ENCODE measurements at regions not wholly inside any gene's neighbourhood (a gene's known extent, or its start where the extent isn't known, plus 50 kb on each side); places are given as distances from the start of the nearest gene placed in this dataset.

- TF ChIP-seq ZNF26 (tag by site-specific recombination; IDR thresholded peaks at IDR 0.05) (no peak), ZNF629 (tag by site-specific recombination; IDR thresholded peaks at IDR 0.05) (no peak), TRIM28 (IDR thresholded peaks at IDR 0.05; ENCODE audit: borderline replicate concordance, low read length) (no peak), ZNF654 (tag by site-specific recombination; IDR thresholded peaks at IDR 0.05; ENCODE audit: low read depth) (no peak)
These were observed 250.3 kb downstream of the PTPRC start (continued) for GRCh38 chr1:198889101-198889500.

GRCh38 chr1:198889749-198890148, 250.9 kb downstream of the PTPRC start:
- H3K27ac ChIP-seq (ENCODE audit: extremely low read depth, low read depth, low read length) = no peak overlapping the region
- CTCF ChIA-PET = interaction anchor here (1.6 kb wide), 1 partner anchor 13 kb away, joined by 5 read pairs; no protein-coding TSS in a partner anchor
- POLR2A ChIA-PET = no interaction called here
- peaks cover 27% of the 10 kb centered on the region for H3K4me1 ChIP-seq (ENCODE audit: control insufficient read depth, insufficient read depth, low read length)
- H3K9me3 ChIP-seq (ENCODE audit: control insufficient read depth, insufficient read depth, low read depth, low read length) = no peaks in the 10 kb centered on the region
- no peak for TF ChIP-seq ZNF692 (tag by site-specific recombination; IDR thresholded peaks at IDR 0.05)
- TF ChIP-seq TRIM28 (IDR thresholded peaks at IDR 0.05; ENCODE audit: borderline replicate concordance, low read length) = no peak
- no peak for TF ChIP-seq ZSCAN16 (tag by site-specific recombination; IDR thresholded peaks at IDR 0.05)
- no peak for TF ChIP-seq ZNF660 (tag by site-specific recombination; IDR thresholded peaks at IDR 0.05)
- no peak for TF ChIP-seq ZNF548 (tag by site-specific recombination; IDR thresholded peaks at IDR 0.05)
- no peak for TF ChIP-seq ZNF324 (tag by site-specific recombination; IDR thresholded peaks at IDR 0.05)
- no peak for TF ChIP-seq BCL11A (tag by site-specific recombination; IDR thresholded peaks at IDR 0.05; ENCODE audit: low read depth)
- no peak for TF ChIP-seq ZNF473 (tag by site-specific recombination; IDR thresholded peaks at IDR 0.05)
- no peak for TF ChIP-seq ZNF629 (tag by site-specific recombination; IDR thresholded peaks at IDR 0.05)
- TF ChIP-seq BCL11B (tag by site-specific recombination; IDR thresholded peaks at IDR 0.05; ENCODE audit: low read depth) = no peak
- TF ChIP-seq ZBTB11 (tag by site-specific recombination; conservative IDR thresholded peaks at IDR 0.05; ENCODE audit: low read depth) = no peak
- no peak for TF ChIP-seq ZSCAN5A (tag by site-specific recombination; IDR thresholded peaks at IDR 0.05)
- no peak for TF ChIP-seq HIC1 (tag by site-specific recombination; IDR thresholded peaks at IDR 0.05)
- no peak for TF ChIP-seq ZFP3 (tag by site-specific recombination; IDR thresholded peaks at IDR 0.05; ENCODE audit: low read depth)
- no peak for TF ChIP-seq ZNF561 (tag by site-specific recombination; IDR thresholded peaks at IDR 0.05; ENCODE audit: borderline replicate concordance)
- no peak for TF ChIP-seq ZBTB17 (tag by site-specific recombination; IDR thresholded peaks at IDR 0.05)
- TF ChIP-seq ZNF140 (tag by site-specific recombination; IDR thresholded peaks at IDR 0.05) = no peak
- no peak for TF ChIP-seq ZNF404 (tag by site-specific recombination; IDR thresholded peaks at IDR 0.05)
- no peak overlapping the region for H3K4me3 ChIP-seq (ENCODE audit: low read depth, low read length)
- H3K36me3 ChIP-seq (ENCODE audit: control insufficient read depth in 2 of 2, insufficient read depth in 1 of 2, low read length in 2 of 2) = peaks cover 0 to 2% of the 10 kb centered on the region in 2 experiments; a peak in 1 of 3 replicates

All from HEK293 (cell line).